GM23338 (cell line): ENCODE measurements at regions not wholly inside any gene's neighbourhood (a gene's known extent, or its start where the extent isn't known, plus 50 kb on each side); places are given as distances from the start of the nearest gene placed in this dataset.

Source experiments
- ATAC-seq: fragments of 200-7000 bp; cut with Tn5 transposase; 3 replicates; pipeline ENCODE4 v1.9.1; 2020
- DNase-seq: peaks from one replicate; pipeline ENCODE4 v3.0.0-alpha.2; 2015; ENCODE audit warnings: low spot score
- H2AFZ ChIP-seq: fragments of 200-600 bp; sonication (generic); 2 replicates; pipeline ENCODE4 v1.8.0; 2016; ENCODE audit warnings: antibody characterized with exemption, mild to moderate bottlenecking, moderate library complexity
- H3F3A ChIP-seq: fragments of 200-600 bp; sonication (generic); replicated peaks from 2 replicates; pipeline ENCODE4 v1.8.0; 2017; ENCODE audit warnings: antibody characterized with exemption, mixed run types, low read depth
- H3K27ac ChIP-seq: fragments of 200-600 bp; sonication (generic); 2 replicates; pipeline ENCODE4 v1.6.1; 2016; ENCODE audit warnings: low read depth
- H3K27me3 ChIP-seq: fragments of 200-600 bp; sonication (generic); 2 replicates; pipeline ENCODE4 v1.8.0; 2016; ENCODE audit warnings: mild to moderate bottlenecking, mixed run types, moderate library complexity; ENCODE audit not compliant: insufficient read depth
- H3K36me3 ChIP-seq: fragments of 200-600 bp; sonication (generic); 2 replicates; pipeline ENCODE4 v1.8.0; 2016; ENCODE audit warnings: mild to moderate bottlenecking; ENCODE audit not compliant: insufficient read depth
- H3K4me1 ChIP-seq: fragments of 200-600 bp; sonication (generic); 2 replicates; pipeline ENCODE4 v1.8.0; 2016; ENCODE audit warnings: mild to moderate bottlenecking, moderate library complexity; ENCODE audit not compliant: insufficient read depth
- H3K4me2 ChIP-seq: fragments of 200-600 bp; sonication (generic); 2 replicates; pipeline ENCODE4 v1.7.1; 2017; ENCODE audit warnings: mixed run types
- H3K4me3 ChIP-seq: fragments of 200-600 bp; sonication (generic); 2 replicates; pipeline ENCODE4 v1.6.1; 2016; ENCODE audit warnings: mixed run types
- H3K79me2 ChIP-seq: fragments of 200-600 bp; sonication (generic); replicated peaks from 2 replicates; pipeline ENCODE4 v1.8.0; 2017; ENCODE audit warnings: mild to moderate bottlenecking; ENCODE audit not compliant: insufficient read depth
- H3K9me2 ChIP-seq: fragments of 200-600 bp; sonication (generic); 2 replicates; pipeline ENCODE4 v1.8.0; 2017; ENCODE audit not compliant: insufficient read depth
- H4K20me1 ChIP-seq: fragments of 200-600 bp; sonication (generic); replicated peaks from 2 replicates; pipeline ENCODE4 v1.8.0; 2017; ENCODE audit warnings: mild to moderate bottlenecking; ENCODE audit not compliant: insufficient read depth
- H3K27ac Mint-ChIP-seq: 2 replicates; pipeline ENCODE4 v1.8.0; 2020; ENCODE audit warnings: inconsistent platforms, mild to moderate bottlenecking, moderate library complexity, mixed read lengths
- H3K27me3 Mint-ChIP-seq: 3 replicates; pipeline ENCODE4 v1.8.0; 2022; ENCODE audit warnings: low read depth, mild to moderate bottlenecking, moderate library complexity, mixed read lengths, inconsistent platforms; ENCODE audit not compliant: insufficient read depth, poor library complexity
- H3K36me3 Mint-ChIP-seq: 3 replicates; pipeline ENCODE4 v1.8.0; 2021; ENCODE audit warnings: low read depth, mild to moderate bottlenecking, inconsistent platforms, moderate library complexity, mixed read lengths
- H3K4me1 Mint-ChIP-seq: 3 replicates; pipeline ENCODE4 v1.8.0; 2020; ENCODE audit warnings: mild to moderate bottlenecking, inconsistent platforms, mixed read lengths
- H3K4me3 Mint-ChIP-seq: 3 replicates; pipeline ENCODE4 v1.8.0; 2021; ENCODE audit warnings: moderate library complexity, mild to moderate bottlenecking, inconsistent platforms, mixed read lengths
- H3K9me3 Mint-ChIP-seq: 3 replicates; pipeline ENCODE4 v1.8.0; 2020; ENCODE audit warnings: moderate library complexity, mild to moderate bottlenecking, inconsistent platforms, mixed read lengths
- CREB1 ChIP-seq: fragments of 250-450 bp; sonication (Bioruptor Pico); IDR thresholded peaks from 2 replicates; pipeline ENCODE4 v1.5.0; 2020; ENCODE audit warnings: low read depth, mild to moderate bottlenecking, moderate library complexity
- EZH2phosphoT487 ChIP-seq: fragments of 200-600 bp; sonication (generic); IDR thresholded peaks from one replicate; pipeline ENCODE4 v1.8.1; 2018; ENCODE audit warnings: antibody characterized with exemption; ENCODE audit not compliant: unreplicated experiment
- JUNB ChIP-seq: IDR thresholded peaks from one replicate; pipeline ENCODE4 v1.6.1; 2016; ENCODE audit warnings: antibody characterized with exemption; ENCODE audit not compliant: unreplicated experiment
- NANOG ChIP-seq: IDR thresholded peaks from 2 replicates; pipeline ENCODE4 v1.6.1; 2016; ENCODE audit warnings: antibody characterized with exemption, borderline replicate concordance
- POLR2AphosphoS5 ChIP-seq: IDR thresholded peaks from 2 replicates; pipeline ENCODE4 v1.6.1; 2016; ENCODE audit warnings: antibody characterized with exemption, low read depth
- TF ChIP-seq, protein P1 (sequence below): IDR thresholded peaks from one replicate; pipeline ENCODE4 v1.6.1; 2018; ENCODE audit warnings: antibody characterized with exemption; ENCODE audit not compliant: unreplicated experiment
- TF ChIP-seq, protein P2 (sequence below): fragments of 250-450 bp; sonication (Bioruptor Pico); IDR thresholded peaks from 2 replicates; pipeline ENCODE4 v1.5.0; 2020; ENCODE audit warnings: mild to moderate bottlenecking, moderate library complexity
- TF ChIP-seq, protein P3 (sequence below), 2 experiments: fragments of 200-600 bp in 1 of 2; sonication (generic) in 1 of 2; conservative IDR thresholded peaks; 2 replicates each; pipeline versions ENCODE4 v1.5.1 to v1.6.1; 2016 to 2017; ENCODE audit warnings: antibody characterized with exemption in 2 of 2, low read depth in 2 of 2, mild to moderate bottlenecking in 2 of 2, moderate library complexity in 1 of 2

DNA sequence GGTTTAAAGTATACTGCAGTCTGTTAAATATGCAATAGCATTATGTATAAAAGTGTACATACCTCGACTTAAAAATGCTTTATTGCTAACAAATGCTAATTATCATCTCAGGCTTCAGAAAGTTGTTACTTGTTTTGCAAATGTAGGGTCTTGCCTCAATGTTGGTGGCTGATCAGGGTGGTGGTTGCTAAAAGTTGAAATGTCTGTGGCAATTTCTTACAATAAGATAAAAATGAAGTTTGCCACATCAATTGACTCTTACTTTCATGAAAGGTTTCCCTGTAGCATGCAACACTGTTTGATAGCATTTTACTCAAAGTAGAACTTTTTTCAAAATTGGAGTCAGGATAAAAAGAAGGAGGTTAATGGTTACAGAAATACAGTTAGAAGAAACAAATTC is 407.7 kb upstream of the OR4E1 start:
- Histone ChIP-seq H3K27me3 (no peaks in the 10 kb centered on the region), H3K4me3 (no peak overlapping the region), H3K36me3 (no peaks in the 10 kb centered on the region), H3K4me1 (0 out of 2 replicates have a peak, but pooled peaks cover 4% of the 10 kb centered on the region), H3K9me2 (no peaks in the 10 kb centered on the region), H4K20me1 (no peaks in the 10 kb centered on the region), H3K79me2 (no peaks in the 10 kb centered on the region), H3K4me2 (no peak overlapping the region), H2AFZ (no peak overlapping the region), H3F3A (no peaks in the 10 kb centered on the region), H3K27ac (no peak overlapping the region)
- no peak for TF ChIP-seq JUNB
- TF ChIP-seq CREB1 = no peak
- TF ChIP-seq, protein P1, sequence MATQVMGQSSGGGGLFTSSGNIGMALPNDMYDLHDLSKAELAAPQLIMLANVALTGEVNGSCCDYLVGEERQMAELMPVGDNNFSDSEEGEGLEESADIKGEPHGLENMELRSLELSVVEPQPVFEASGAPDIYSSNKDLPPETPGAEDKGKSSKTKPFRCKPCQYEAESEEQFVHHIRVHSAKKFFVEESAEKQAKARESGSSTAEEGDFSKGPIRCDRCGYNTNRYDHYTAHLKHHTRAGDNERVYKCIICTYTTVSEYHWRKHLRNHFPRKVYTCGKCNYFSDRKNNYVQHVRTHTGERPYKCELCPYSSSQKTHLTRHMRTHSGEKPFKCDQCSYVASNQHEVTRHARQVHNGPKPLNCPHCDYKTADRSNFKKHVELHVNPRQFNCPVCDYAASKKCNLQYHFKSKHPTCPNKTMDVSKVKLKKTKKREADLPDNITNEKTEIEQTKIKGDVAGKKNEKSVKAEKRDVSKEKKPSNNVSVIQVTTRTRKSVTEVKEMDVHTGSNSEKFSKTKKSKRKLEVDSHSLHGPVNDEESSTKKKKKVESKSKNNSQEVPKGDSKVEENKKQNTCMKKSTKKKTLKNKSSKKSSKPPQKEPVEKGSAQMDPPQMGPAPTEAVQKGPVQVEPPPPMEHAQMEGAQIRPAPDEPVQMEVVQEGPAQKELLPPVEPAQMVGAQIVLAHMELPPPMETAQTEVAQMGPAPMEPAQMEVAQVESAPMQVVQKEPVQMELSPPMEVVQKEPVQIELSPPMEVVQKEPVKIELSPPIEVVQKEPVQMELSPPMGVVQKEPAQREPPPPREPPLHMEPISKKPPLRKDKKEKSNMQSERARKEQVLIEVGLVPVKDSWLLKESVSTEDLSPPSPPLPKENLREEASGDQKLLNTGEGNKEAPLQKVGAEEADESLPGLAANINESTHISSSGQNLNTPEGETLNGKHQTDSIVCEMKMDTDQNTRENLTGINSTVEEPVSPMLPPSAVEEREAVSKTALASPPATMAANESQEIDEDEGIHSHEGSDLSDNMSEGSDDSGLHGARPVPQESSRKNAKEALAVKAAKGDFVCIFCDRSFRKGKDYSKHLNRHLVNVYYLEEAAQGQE = no peak
- no peak overlapping the region for H3K4me3 Mint-ChIP-seq
- H3K27me3 Mint-ChIP-seq = no peaks in the 10 kb centered on the region
- peaks cover 7% of the 10 kb centered on the region; the same call in 2 of the 3 replicates for H3K4me1 Mint-ChIP-seq
- H3K9me3 Mint-ChIP-seq = no peaks in the 10 kb centered on the region; the same call in 2 of the 3 replicates
- ATAC-seq (no peak), DNase-seq (no peak)
- H3K36me3 Mint-ChIP-seq = no peaks in the 10 kb centered on the region
- H3K27ac Mint-ChIP-seq = no peak overlapping the region; the same call in 1 of the 2 replicates

DNA sequence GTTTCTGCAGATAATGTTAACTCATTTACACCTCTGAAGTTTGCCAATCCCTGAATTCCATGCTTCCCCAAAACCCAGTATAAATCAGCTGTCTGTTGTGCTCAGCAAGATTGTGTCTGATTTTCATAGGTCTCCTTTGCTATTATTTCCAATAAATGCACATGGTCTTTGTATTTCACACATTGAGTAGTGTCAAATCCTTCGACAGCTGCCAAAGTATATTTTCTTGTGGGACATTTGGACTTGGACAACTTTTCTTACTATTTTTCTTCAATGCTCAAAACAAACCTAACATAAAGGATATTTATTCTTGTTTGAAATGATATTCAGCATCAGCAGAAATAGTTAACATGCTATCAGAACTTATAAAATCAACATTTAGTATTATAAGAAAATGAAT is 406.1 kb upstream of the OR4E1 start:
- no peak overlapping the region for H3K4me3 Mint-ChIP-seq
- TF ChIP-seq JUNB (no peak), NANOG (no peak), POLR2AphosphoS5 (no peak), CREB1 (no peak), EZH2phosphoT487 (no peak)
- TF ChIP-seq, protein P2, sequence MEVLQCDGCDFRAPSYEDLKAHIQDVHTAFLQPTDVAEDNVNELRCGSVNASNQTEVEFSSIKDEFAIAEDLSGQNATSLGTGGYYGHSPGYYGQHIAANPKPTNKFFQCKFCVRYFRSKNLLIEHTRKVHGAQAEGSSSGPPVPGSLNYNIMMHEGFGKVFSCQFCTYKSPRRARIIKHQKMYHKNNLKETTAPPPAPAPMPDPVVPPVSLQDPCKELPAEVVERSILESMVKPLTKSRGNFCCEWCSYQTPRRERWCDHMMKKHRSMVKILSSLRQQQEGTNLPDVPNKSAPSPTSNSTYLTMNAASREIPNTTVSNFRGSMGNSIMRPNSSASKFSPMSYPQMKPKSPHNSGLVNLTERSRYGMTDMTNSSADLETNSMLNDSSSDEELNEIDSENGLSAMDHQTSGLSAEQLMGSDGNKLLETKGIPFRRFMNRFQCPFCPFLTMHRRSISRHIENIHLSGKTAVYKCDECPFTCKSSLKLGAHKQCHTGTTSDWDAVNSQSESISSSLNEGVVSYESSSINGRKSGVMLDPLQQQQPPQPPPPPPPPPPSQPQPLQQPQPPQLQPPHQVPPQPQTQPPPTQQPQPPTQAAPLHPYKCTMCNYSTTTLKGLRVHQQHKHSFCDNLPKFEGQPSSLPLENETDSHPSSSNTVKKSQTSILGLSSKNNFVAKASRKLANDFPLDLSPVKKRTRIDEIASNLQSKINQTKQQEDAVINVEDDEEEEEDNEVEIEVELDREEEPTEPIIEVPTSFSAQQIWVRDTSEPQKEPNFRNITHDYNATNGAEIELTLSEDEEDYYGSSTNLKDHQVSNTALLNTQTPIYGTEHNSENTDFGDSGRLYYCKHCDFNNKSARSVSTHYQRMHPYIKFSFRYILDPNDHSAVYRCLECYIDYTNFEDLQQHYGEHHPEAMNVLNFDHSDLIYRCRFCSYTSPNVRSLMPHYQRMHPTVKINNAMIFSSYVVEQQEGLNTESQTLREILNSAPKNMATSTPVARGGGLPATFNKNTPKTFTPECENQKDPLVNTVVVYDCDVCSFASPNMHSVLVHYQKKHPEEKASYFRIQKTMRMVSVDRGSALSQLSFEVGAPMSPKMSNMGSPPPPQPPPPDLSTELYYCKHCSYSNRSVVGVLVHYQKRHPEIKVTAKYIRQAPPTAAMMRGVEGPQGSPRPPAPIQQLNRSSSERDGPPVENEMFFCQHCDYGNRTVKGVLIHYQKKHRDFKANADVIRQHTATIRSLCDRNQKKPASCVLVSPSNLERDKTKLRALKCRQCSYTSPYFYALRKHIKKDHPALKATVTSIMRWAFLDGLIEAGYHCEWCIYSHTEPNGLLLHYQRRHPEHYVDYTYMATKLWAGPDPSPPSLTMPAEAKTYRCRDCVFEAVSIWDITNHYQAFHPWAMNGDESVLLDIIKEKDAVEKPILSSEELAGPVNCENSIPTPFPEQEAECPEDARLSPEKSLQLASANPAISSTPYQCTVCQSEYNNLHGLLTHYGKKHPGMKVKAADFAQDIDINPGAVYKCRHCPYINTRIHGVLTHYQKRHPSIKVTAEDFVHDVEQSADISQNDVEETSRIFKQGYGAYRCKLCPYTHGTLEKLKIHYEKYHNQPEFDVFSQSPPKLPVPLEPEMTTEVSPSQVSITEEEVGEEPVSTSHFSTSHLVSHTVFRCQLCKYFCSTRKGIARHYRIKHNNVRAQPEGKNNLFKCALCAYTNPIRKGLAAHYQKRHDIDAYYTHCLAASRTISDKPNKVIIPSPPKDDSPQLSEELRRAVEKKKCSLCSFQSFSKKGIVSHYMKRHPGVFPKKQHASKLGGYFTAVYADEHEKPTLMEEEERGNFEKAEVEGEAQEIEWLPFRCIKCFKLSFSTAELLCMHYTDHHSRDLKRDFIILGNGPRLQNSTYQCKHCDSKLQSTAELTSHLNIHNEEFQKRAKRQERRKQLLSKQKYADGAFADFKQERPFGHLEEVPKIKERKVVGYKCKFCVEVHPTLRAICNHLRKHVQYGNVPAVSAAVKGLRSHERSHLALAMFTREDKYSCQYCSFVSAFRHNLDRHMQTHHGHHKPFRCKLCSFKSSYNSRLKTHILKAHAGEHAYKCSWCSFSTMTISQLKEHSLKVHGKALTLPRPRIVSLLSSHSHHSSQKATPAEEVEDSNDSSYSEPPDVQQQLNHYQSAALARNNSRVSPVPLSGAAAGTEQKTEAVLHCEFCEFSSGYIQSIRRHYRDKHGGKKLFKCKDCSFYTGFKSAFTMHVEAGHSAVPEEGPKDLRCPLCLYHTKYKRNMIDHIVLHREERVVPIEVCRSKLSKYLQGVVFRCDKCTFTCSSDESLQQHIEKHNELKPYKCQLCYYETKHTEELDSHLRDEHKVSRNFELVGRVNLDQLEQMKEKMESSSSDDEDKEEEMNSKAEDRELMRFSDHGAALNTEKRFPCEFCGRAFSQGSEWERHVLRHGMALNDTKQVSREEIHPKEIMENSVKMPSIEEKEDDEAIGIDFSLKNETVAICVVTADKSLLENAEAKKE = no peak
- TF ChIP-seq, protein P3, sequence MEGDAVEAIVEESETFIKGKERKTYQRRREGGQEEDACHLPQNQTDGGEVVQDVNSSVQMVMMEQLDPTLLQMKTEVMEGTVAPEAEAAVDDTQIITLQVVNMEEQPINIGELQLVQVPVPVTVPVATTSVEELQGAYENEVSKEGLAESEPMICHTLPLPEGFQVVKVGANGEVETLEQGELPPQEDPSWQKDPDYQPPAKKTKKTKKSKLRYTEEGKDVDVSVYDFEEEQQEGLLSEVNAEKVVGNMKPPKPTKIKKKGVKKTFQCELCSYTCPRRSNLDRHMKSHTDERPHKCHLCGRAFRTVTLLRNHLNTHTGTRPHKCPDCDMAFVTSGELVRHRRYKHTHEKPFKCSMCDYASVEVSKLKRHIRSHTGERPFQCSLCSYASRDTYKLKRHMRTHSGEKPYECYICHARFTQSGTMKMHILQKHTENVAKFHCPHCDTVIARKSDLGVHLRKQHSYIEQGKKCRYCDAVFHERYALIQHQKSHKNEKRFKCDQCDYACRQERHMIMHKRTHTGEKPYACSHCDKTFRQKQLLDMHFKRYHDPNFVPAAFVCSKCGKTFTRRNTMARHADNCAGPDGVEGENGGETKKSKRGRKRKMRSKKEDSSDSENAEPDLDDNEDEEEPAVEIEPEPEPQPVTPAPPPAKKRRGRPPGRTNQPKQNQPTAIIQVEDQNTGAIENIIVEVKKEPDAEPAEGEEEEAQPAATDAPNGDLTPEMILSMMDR (conservative IDR thresholded peaks at IDR 0.05; ENCODE audit: low read depth in 2 of 2) = no peak
- DNase-seq (no peak), ATAC-seq (no peak)
- no peaks in the 10 kb centered on the region for H3K36me3 ChIP-seq
- no peaks in the 10 kb centered on the region for H3K79me2 ChIP-seq
- no peak overlapping the region for H3K27ac ChIP-seq
- no peaks in the 10 kb centered on the region for H3F3A ChIP-seq
- 0 out of 2 replicates have a peak, but pooled peaks cover 4% of the 10 kb centered on the region for H3K4me1 ChIP-seq
- H3K4me1 Mint-ChIP-seq = peaks cover 7% of the 10 kb centered on the region; the same call in 2 of the 3 replicates
- H3K36me3 Mint-ChIP-seq = no peaks in the 10 kb centered on the region
- no peaks in the 10 kb centered on the region for H3K27me3 Mint-ChIP-seq
- H3K9me3 Mint-ChIP-seq = no peaks in the 10 kb centered on the region; the same call in 2 of the 3 replicates
- H3K9me2 ChIP-seq = no peaks in the 10 kb centered on the region
- no peak overlapping the region for H2AFZ ChIP-seq
- H4K20me1 ChIP-seq = no peaks in the 10 kb centered on the region
- no peak overlapping the region for H3K4me3 ChIP-seq
- no peaks in the 10 kb centered on the region for H3K27me3 ChIP-seq
- no peak overlapping the region for H3K27ac Mint-ChIP-seq
- H3K4me2 ChIP-seq = no peak overlapping the region
